ENCODE measurements at regions not wholly inside any gene's neighbourhood (a gene's known extent, or its start where the extent isn't known, plus 50 kb on each side); places are given as distances from the start of the nearest gene placed in this dataset.

GRCh38 chr9:88801214-88801796 lies 190.0 kb upstream of the S1PR3 start:
- no peak overlapping the region for H3K9ac ChIP-seq (ENCODE audit: insufficient read depth, low read depth, low read length)
- intact Hi-C loops (cut with micrococcal nuclease; ENCODE audit: unreplicated experiment) (no loop called here), in situ Hi-C loops (cut with HindIII; ENCODE audit: extremely low pct_ligation_motif_present, low pct_unique_long_range_greater_than_20kb) (no loop called here)
- peaks cover 1 to 9% of the 10 kb centered on the region in 2 experiments; a peak in 4 of 5 replicates for H3K27me3 ChIP-seq (ENCODE audit: control insufficient read depth in 1 of 2, insufficient read depth in 2 of 2, low read length in 2 of 2)
- ChIA-PET CTCF (ENCODE audit: low intra/inter-chr PET ratio, low total read pairs) (no interaction called here), POLR2A (interaction anchor here (0.6 kb wide), 1 partner anchor 492 kb away, joined by 3 read pairs; no protein-coding TSS in a partner anchor)
- no peak overlapping the region for H2AFZ ChIP-seq (ENCODE audit: low read length)
- H3K4me1 ChIP-seq (ENCODE audit: insufficient read depth, low read length), result no peaks in the 10 kb centered on the region
- DNase-seq (ENCODE audit: low spot score) (no peak), ATAC-seq (no peak), FAIRE-seq (no peak)
- no peak overlapping the region for H3K4me2 ChIP-seq (ENCODE audit: low read depth, low read length)
- H3K36me3 ChIP-seq (replicated peaks in 1 of 2; ENCODE audit: control insufficient read depth in 1 of 2, insufficient read depth in 2 of 2, low read length in 2 of 2), result no peaks in the 10 kb centered on the region
- no peak overlapping the region for H3K4me3 ChIP-seq (replicated peaks in 1 of 3; ENCODE audit: insufficient read depth in 1 of 3, low read depth in 2 of 3, low read length in 3 of 3)
- no peak overlapping the region for H3K27ac ChIP-seq (ENCODE audit: extremely low read length, insufficient read depth, low read length)
- 8% methylated on average over 2 of the region's 2 CpGs for WGBS (ENCODE audit: low lambda C conversion rate)
- no TSS peak for BruUV-seq (replicated peaks)
- H3K9me3 ChIP-seq (ENCODE audit: low read length), result no peaks in the 10 kb centered on the region
- TF ChIP-seq ZNF773 (CRISPR knock-in tag; IDR thresholded peaks at IDR 0.05; ENCODE audit: borderline replicate concordance) (no peak), MXD3 (CRISPR knock-in tag; IDR thresholded peaks at IDR 0.05) (no peak), ZNF709 (CRISPR knock-in tag; IDR thresholded peaks at IDR 0.05) (no peak), ZNF207 (IDR thresholded peaks at IDR 0.05; ENCODE audit: borderline replicate concordance) (no peak), ZNF713 (CRISPR knock-in tag; IDR thresholded peaks at IDR 0.05) (no peak)
- no peaks in the 10 kb centered on the region for H3K79me2 ChIP-seq (ENCODE audit: insufficient read depth, low read length)
- no peaks in the 10 kb centered on the region for H4K20me1 ChIP-seq (ENCODE audit: insufficient read depth, low read length)

GRCh38 chr9:88802533-88802932 lies 188.7 kb upstream of the S1PR3 start:
- no peak overlapping the region for H3K4me2 ChIP-seq (ENCODE audit: low read depth, low read length)
- in situ Hi-C loops (cut with HindIII; ENCODE audit: extremely low pct_ligation_motif_present, low pct_unique_long_range_greater_than_20kb), result no loop called here
- 4% methylated on average over 4 of the region's 5 CpGs for WGBS (ENCODE audit: low lambda C conversion rate)
- no peaks in the 10 kb centered on the region for H3K79me2 ChIP-seq (ENCODE audit: insufficient read depth, low read length)
- intact Hi-C loops (cut with micrococcal nuclease; ENCODE audit: unreplicated experiment), result no loop called here
- peaks cover 1 to 11% of the 10 kb centered on the region in 2 experiments; a peak in 4 of 5 replicates for H3K27me3 ChIP-seq (ENCODE audit: control insufficient read depth in 1 of 2, insufficient read depth in 2 of 2, low read length in 2 of 2)
- no peak overlapping the region for H3K27ac ChIP-seq (ENCODE audit: extremely low read length, insufficient read depth, low read length)
- H4K20me1 ChIP-seq (ENCODE audit: insufficient read depth, low read length), result no peaks in the 10 kb centered on the region
- no peak overlapping the region for H3K9ac ChIP-seq (ENCODE audit: insufficient read depth, low read depth, low read length)
- H3K9me3 ChIP-seq (ENCODE audit: low read length), result no peaks in the 10 kb centered on the region
- FAIRE-seq (no peak), ATAC-seq (no peak), DNase-seq (ENCODE audit: low spot score) (no peak)
- H3K4me3 ChIP-seq (replicated peaks in 1 of 3; ENCODE audit: insufficient read depth in 1 of 3, low read depth in 2 of 3, low read length in 3 of 3), result no peak overlapping the region
- BruUV-seq (replicated peaks), result no TSS peak
- POLR2A ChIA-PET, result no interaction called here
- no peak overlapping the region for H2AFZ ChIP-seq (ENCODE audit: low read length)
- CTCF ChIA-PET (ENCODE audit: low intra/inter-chr PET ratio, low total read pairs), result no interaction called here
- H3K4me1 ChIP-seq (ENCODE audit: insufficient read depth, low read length), result no peaks in the 10 kb centered on the region
- no peaks in the 10 kb centered on the region for H3K36me3 ChIP-seq (replicated peaks in 1 of 2; ENCODE audit: control insufficient read depth in 1 of 2, insufficient read depth in 2 of 2, low read length in 2 of 2)
- TF ChIP-seq DZIP1 (CRISPR knock-in tag; IDR thresholded peaks at IDR 0.05) (no peak), ZNF333 (CRISPR knock-in tag; IDR thresholded peaks at IDR 0.05; ENCODE audit: borderline replicate concordance) (no peak), ETV6 (CRISPR knock-in tag; conservative IDR thresholded peaks at IDR 0.05) (no peak), EEA1 (CRISPR knock-in tag; IDR thresholded peaks at IDR 0.05; ENCODE audit: borderline replicate concordance) (no peak), BCLAF1 (IDR thresholded peaks at IDR 0.05) (no peak), ZNF678 (CRISPR knock-in tag; IDR thresholded peaks at IDR 0.05) (no peak), STAG1 (CRISPR knock-in tag; IDR thresholded peaks at IDR 0.05) (no peak), BORCS8-MEF2B (CRISPR knock-in tag; IDR thresholded peaks at IDR 0.05) (no peak), HMGA1 (CRISPR knock-in tag; conservative IDR thresholded peaks at IDR 0.05) (no peak)
